MM.1S (cell line): ENCODE measurements at regions not wholly inside any gene's neighbourhood (a gene's known extent, or its start where the extent isn't known, plus 50 kb on each side); places are given as distances from the start of the nearest gene placed in this dataset.
"Not testable (repeated sequence)": the region's sequence is repeated elsewhere in the genome, so short reads cannot be mapped to it uniquely, and the experiment has no call there.

Source experiments
- EZH2 ChIP-seq: fragments of 300-600 bp; sonication (generic); optimal IDR thresholded peaks from 2 replicates; pipeline ENCODE3; 2017; ENCODE audit warnings: low read depth, mild to moderate bottlenecking, antibody characterized with exemption, low read length, mixed read lengths
- EZH2phosphoT487 ChIP-seq: fragments of 300-600 bp; sonication (generic); IDR thresholded peaks from 2 replicates; pipeline ENCODE4 v1.6.1; 2018; ENCODE audit warnings: antibody characterized with exemption, low read length
- TF ChIP-seq, protein P1 (sequence below): fragments of 300-600 bp; sonication (generic); IDR thresholded peaks from 2 replicates; pipeline ENCODE4 v1.5.1; 2016; ENCODE audit warnings: antibody characterized with exemption, low read length, mixed read lengths

DNA sequence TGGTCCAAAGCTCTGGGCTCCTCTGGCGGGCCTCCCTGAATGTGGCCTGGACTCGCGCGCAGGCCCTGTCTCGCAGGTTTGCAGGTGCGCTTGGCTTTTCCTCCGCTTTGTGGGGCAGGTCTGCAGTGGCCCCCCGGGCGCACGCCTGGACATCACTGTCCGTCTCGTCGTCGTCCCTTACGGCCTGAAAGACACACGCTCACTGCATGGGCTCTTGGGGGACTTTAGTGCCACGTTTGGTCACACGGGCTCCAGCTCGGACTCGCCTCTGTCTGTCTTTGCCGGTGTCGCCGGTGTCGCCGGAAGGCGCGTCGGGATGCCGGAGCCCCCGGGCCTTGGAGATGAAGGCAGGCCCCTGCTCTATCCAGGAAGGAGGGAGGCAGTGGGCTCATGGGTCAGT is 1419.9 kb upstream of the PCDH10 start:
- TF ChIP-seq, protein P1, sequence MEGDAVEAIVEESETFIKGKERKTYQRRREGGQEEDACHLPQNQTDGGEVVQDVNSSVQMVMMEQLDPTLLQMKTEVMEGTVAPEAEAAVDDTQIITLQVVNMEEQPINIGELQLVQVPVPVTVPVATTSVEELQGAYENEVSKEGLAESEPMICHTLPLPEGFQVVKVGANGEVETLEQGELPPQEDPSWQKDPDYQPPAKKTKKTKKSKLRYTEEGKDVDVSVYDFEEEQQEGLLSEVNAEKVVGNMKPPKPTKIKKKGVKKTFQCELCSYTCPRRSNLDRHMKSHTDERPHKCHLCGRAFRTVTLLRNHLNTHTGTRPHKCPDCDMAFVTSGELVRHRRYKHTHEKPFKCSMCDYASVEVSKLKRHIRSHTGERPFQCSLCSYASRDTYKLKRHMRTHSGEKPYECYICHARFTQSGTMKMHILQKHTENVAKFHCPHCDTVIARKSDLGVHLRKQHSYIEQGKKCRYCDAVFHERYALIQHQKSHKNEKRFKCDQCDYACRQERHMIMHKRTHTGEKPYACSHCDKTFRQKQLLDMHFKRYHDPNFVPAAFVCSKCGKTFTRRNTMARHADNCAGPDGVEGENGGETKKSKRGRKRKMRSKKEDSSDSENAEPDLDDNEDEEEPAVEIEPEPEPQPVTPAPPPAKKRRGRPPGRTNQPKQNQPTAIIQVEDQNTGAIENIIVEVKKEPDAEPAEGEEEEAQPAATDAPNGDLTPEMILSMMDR = not testable (repeated sequence)
- TF ChIP-seq EZH2, EZH2phosphoT487: not testable (repeated sequence)
